Putamen (tissue), 1 donor: ENCODE measurements at regions not wholly inside any gene's neighbourhood (a gene's known extent, or its start where the extent isn't known, plus 50 kb on each side); places are given as distances from the start of the nearest gene placed in this dataset.
"Not testable (repeated sequence)": the region's sequence is repeated elsewhere in the genome, so short reads cannot be mapped to it uniquely, and the experiment has no call there.

ENCODE experiments used
- DNase-seq: peaks from one replicate; pipeline ENCODE4 v3.0.0-alpha.2; 2016; ENCODE audit warnings: low spot score

GRCh38 chr4:85165808-85166207 is 199.3 kb upstream of the WDFY3 start:
- no peak for DNase-seq

GRCh38 chr4:85166318-85166717 is 199.8 kb upstream of the WDFY3 start:
- no peak for DNase-seq

GRCh38 chr4:85168234-85168834 is 201.8 kb upstream of the WDFY3 start:
- no peak for DNase-seq

GRCh38 chr4:85170241-85170640 is 203.8 kb upstream of the WDFY3 start:
- no peak for DNase-seq

- DNase-seq, result no peak
Measured at GRCh38 chr4:85175190-85175589, 208.7 kb upstream of the WDFY3 start.

- no peak for DNase-seq
Measured at GRCh38 chr4:85177092-85177491, 210.6 kb upstream of the WDFY3 start.

GRCh38 chr4:85177679-85178078 is 211.2 kb upstream of the WDFY3 start:
- DNase-seq, result no peak

- DNase-seq, result no peak
Measured at GRCh38 chr4:85180533-85180932, 214.0 kb upstream of the WDFY3 start.

- no peak for DNase-seq
Measured at GRCh38 chr4:85187106-85187505, 220.6 kb upstream of the WDFY3 start.

- DNase-seq, result not testable (repeated sequence)
Measured at GRCh38 chr4:85196015-85196414, 229.5 kb upstream of the WDFY3 start.

- no peak for DNase-seq
Measured at GRCh38 chr4:85200106-85200505, 233.6 kb upstream of the WDFY3 start.

GRCh38 chr4:85209161-85209560 is 242.7 kb upstream of the WDFY3 start:
- no peak for DNase-seq

GRCh38 chr4:85210353-85210752 is 243.9 kb upstream of the WDFY3 start:
- DNase-seq, result no peak

- DNase-seq, result not testable (repeated sequence)
Measured at GRCh38 chr4:85216571-85216970, 250.1 kb upstream of the WDFY3 start.

GRCh38 chr4:85218756-85219155 is 252.3 kb upstream of the WDFY3 start:
- DNase-seq, result no peak

GRCh38 chr4:85221606-85222005 is 253.3 kb upstream of the ARHGAP24 start:
- no peak for DNase-seq

- DNase-seq, result no peak
Measured at GRCh38 chr4:85222561-85222960, 252.4 kb upstream of the ARHGAP24 start.

GRCh38 chr4:85228264-85228663 is 246.7 kb upstream of the ARHGAP24 start:
- DNase-seq, result no peak

- DNase-seq, result no peak
Measured at GRCh38 chr4:85233516-85233915, 241.4 kb upstream of the ARHGAP24 start.

- no peak for DNase-seq
Measured at GRCh38 chr4:85243857-85244256, 231.1 kb upstream of the ARHGAP24 start.

- DNase-seq, result no peak
Measured at GRCh38 chr4:85244638-85245037, 230.3 kb upstream of the ARHGAP24 start.

GRCh38 chr4:85246055-85246454 is 228.9 kb upstream of the ARHGAP24 start:
- no peak for DNase-seq

GRCh38 chr4:85250852-85251251 is 224.1 kb upstream of the ARHGAP24 start:
- no peak for DNase-seq

- no peak for DNase-seq
Measured at GRCh38 chr4:85257817-85258370, 217.1 kb upstream of the ARHGAP24 start.
